Smooth muscle cell of the brain vasculature (primary cell): ENCODE measurements at regions not wholly inside any gene's neighbourhood (a gene's known extent, or its start where the extent isn't known, plus 50 kb on each side); places are given as distances from the start of the nearest gene placed in this dataset.

Experiments used
- DNase-seq: peaks from one replicate; pipeline ENCODE4 v3.0.0-alpha.2; 2012; ENCODE audit warnings: low read depth, low spot score

GRCh38 chr10:6305401-6306321 lies 102.9 kb downstream of the PFKFB3 start:
- DNase-seq = no peak

GRCh38 chr10:6306917-6307316 lies 104.2 kb downstream of the PFKFB3 start:
- no peak for DNase-seq

GRCh38 chr10:6309816-6310215 lies 107.1 kb downstream of the PFKFB3 start:
- no peak for DNase-seq

- no peak for DNase-seq
Measured at GRCh38 chr10:6310977-6311376, 108.2 kb downstream of the PFKFB3 start.

- DNase-seq = no peak
Measured at GRCh38 chr10:6311700-6312330, 109.1 kb downstream of the PFKFB3 start.

GRCh38 chr10:6312636-6313035 lies 109.9 kb downstream of the PFKFB3 start:
- no peak for DNase-seq

- no peak for DNase-seq
Measured at GRCh38 chr10:6313111-6313895, 110.6 kb downstream of the PFKFB3 start.

GRCh38 chr10:6314620-6315205 lies 112.0 kb downstream of the PFKFB3 start:
- no peak for DNase-seq

- DNase-seq = no peak
Measured at GRCh38 chr10:6319119-6319518, 116.4 kb downstream of the PFKFB3 start.

GRCh38 chr10:6320320-6321010 lies 117.7 kb downstream of the PFKFB3 start:
- DNase-seq = no peak

- DNase-seq = no peak
Measured at GRCh38 chr10:6321880-6322279, 119.1 kb downstream of the PFKFB3 start.

- DNase-seq = no peak
Measured at GRCh38 chr10:6322805-6323204, 120.1 kb downstream of the PFKFB3 start.

GRCh38 chr10:6327961-6328698 lies 125.4 kb downstream of the PFKFB3 start:
- no peak for DNase-seq

GRCh38 chr10:6328699-6329423 lies 126.1 kb downstream of the PFKFB3 start:
- no peak for DNase-seq

GRCh38 chr10:6333086-6333485 lies 130.4 kb downstream of the PFKFB3 start:
- DNase-seq = no peak

GRCh38 chr10:6333973-6334372 lies 131.2 kb downstream of the PFKFB3 start:
- no peak for DNase-seq

- DNase-seq = no peak
Measured at GRCh38 chr10:6336016-6336415, 133.3 kb downstream of the PFKFB3 start.

GRCh38 chr10:6337382-6337781 lies 134.7 kb downstream of the PFKFB3 start:
- peak; percentile 3 for DNase-seq

- DNase-seq = no peak
Measured at GRCh38 chr10:6338361-6338760, 135.6 kb downstream of the PFKFB3 start.

GRCh38 chr10:6339891-6340290 lies 137.2 kb downstream of the PFKFB3 start:
- DNase-seq = no peak
